Kidney (tissue), 13 donors: ENCODE measurements at regions not wholly inside any gene's neighbourhood (a gene's known extent, or its start where the extent isn't known, plus 50 kb on each side); places are given as distances from the start of the nearest gene placed in this dataset.

Source experiments
- DNase-seq, 5 donors: peaks; one replicate each; pipeline ENCODE4 v3.0.0-alpha.2; 2013 to 2020
- FAIRE-seq: peaks from 2 replicates; lab custom pipeline; 2012; peaks lifted over from hg19 to GRCh38; lab: Jason Lieb, UNC
- H3K27ac ChIP-seq, 2 donors: one replicate each; pipeline ENCODE4 v1.7.0; 2013; ENCODE audit warnings: low read depth in 2 of 2, low read length in 2 of 2, inconsistent platforms in 1 of 2
- H3K27me3 ChIP-seq: one replicate; pipeline ENCODE4 v1.7.1; 2013; ENCODE audit warnings: low read length, inconsistent platforms; ENCODE audit not compliant: control insufficient read depth, insufficient read depth
- H3K36me3 ChIP-seq, 3 donors: one replicate each; pipeline versions ENCODE4 v1.7.0 to v1.7.1; 2013; ENCODE audit warnings: low read length in 3 of 3, control low read depth in 1 of 3, inconsistent platforms in 1 of 3; ENCODE audit not compliant: insufficient read depth in 3 of 3, control insufficient read depth in 2 of 3
- H3K4me1 ChIP-seq, 3 donors: one replicate each; pipeline versions ENCODE4 v1.7.0 to v1.7.1; 2013; ENCODE audit warnings: low read length in 3 of 3, inconsistent platforms in 1 of 3, low read depth in 1 of 3; ENCODE audit not compliant: control insufficient read depth in 2 of 3, insufficient read depth in 2 of 3
- H3K4me3 ChIP-seq, 3 donors: one replicate each; pipeline versions ENCODE4 v1.7.0 to v1.8.1; 2013; ENCODE audit warnings: low read length in 3 of 3, control low read depth in 1 of 3, inconsistent platforms in 1 of 3
- H3K9ac ChIP-seq, 3 donors: one replicate each; pipeline versions ENCODE4 v1.7.0 to v1.7.1; 2013; ENCODE audit warnings: low read length in 3 of 3, control low read depth in 1 of 3, inconsistent platforms in 1 of 3
- H3K9me3 ChIP-seq, 3 donors: one replicate each; pipeline versions ENCODE4 v1.7.0 to v1.7.1; 2013; ENCODE audit warnings: low read length in 3 of 3, control low read depth in 1 of 3, inconsistent platforms in 1 of 3; ENCODE audit not compliant: control insufficient read depth in 2 of 3, insufficient read depth in 1 of 3
- CTCF ChIP-seq: IDR thresholded peaks from 3 replicates; pipeline ENCODE4 v1.5.1; 2012; ENCODE audit warnings: mild to moderate bottlenecking, moderate library complexity, borderline replicate concordance; ENCODE audit not compliant: insufficient read depth; ENCODE audit errors: extremely low read depth
- intact Hi-C: fragments of 100-400 bp; cut with DNase I; formaldehyde crosslinking; loops from one replicate; pipeline ENCODE4 v1.11.1; 2022
- donor health status: control.
- donor health status: control.
- donor health status: control.
- donor health status: control.
- donor health status: control.
- donor health status: DM: yes; HTN: yes; CAD: no.
- donor health status: Normal renal cell carcinoma (clear cell type).

- Histone ChIP-seq H3K27ac (no peak overlapping the region), H3K27me3 (no peaks in the 10 kb centered on the region), H3K36me3 (no peaks in the 10 kb centered on the region), H3K4me3 (no peak overlapping the region), H3K4me1 (no peaks in the 10 kb centered on the region), H3K9me3 (no peaks in the 10 kb centered on the region), H3K9ac (no peak overlapping the region)
- FAIRE-seq (no peak), DNase-seq (no peak)
- intact Hi-C loops = no loop called here
- no peak for TF ChIP-seq CTCF
Observed at GRCh38 chr11:91776655-91777054, 448.0 kb upstream of the FAT3 start.

- H3K9ac ChIP-seq = no peak overlapping the region
- no peaks in the 10 kb centered on the region for H3K9me3 ChIP-seq
- TF ChIP-seq CTCF = no peak
- DNase-seq = peak in 1 of 5 donors; percentile 21
- FAIRE-seq = no peak
- no peaks in the 10 kb centered on the region for H3K36me3 ChIP-seq
- H3K27me3 ChIP-seq = no peaks in the 10 kb centered on the region
- intact Hi-C loops = no loop called here
- H3K4me1 ChIP-seq = peaks cover 0 to 3% (median 0%) of the 10 kb centered on the region in 3 donors
- H3K27ac ChIP-seq = no peak overlapping the region
- no peak overlapping the region for H3K4me3 ChIP-seq
Observed at GRCh38 chr11:91773090-91773489, 451.5 kb upstream of the FAT3 start.

- FAIRE-seq = no peak
- intact Hi-C loops = no loop called here
- Histone ChIP-seq H3K9ac (no peak overlapping the region), H3K27ac (no peak overlapping the region), H3K4me3 (no peak overlapping the region), H3K27me3 (no peaks in the 10 kb centered on the region), H3K36me3 (no peaks in the 10 kb centered on the region), H3K9me3 (no peaks in the 10 kb centered on the region), H3K4me1 (peaks cover 0 to 3% (median 0%) of the 10 kb centered on the region in 3 donors)
- no peak for DNase-seq
- no peak for TF ChIP-seq CTCF
Observed at GRCh38 chr11:91771961-91772360, 452.7 kb upstream of the FAT3 start.

- Histone ChIP-seq H3K4me1 (peaks cover 0 to 3% (median 0%) of the 10 kb centered on the region in 3 donors), H3K9me3 (no peaks in the 10 kb centered on the region), H3K9ac (no peak overlapping the region), H3K27ac (no peak overlapping the region), H3K27me3 (no peaks in the 10 kb centered on the region), H3K36me3 (no peaks in the 10 kb centered on the region), H3K4me3 (no peak overlapping the region)
- TF ChIP-seq CTCF = no peak
- FAIRE-seq (no peak), DNase-seq (no peak)
- intact Hi-C loops = no loop called here
Observed at GRCh38 chr11:91768783-91769182, 455.8 kb upstream of the FAT3 start.
